ENCODE measurements at regions not wholly inside any gene's neighbourhood (a gene's known extent, or its start where the extent isn't known, plus 50 kb on each side); places are given as distances from the start of the nearest gene placed in this dataset.

DNA sequence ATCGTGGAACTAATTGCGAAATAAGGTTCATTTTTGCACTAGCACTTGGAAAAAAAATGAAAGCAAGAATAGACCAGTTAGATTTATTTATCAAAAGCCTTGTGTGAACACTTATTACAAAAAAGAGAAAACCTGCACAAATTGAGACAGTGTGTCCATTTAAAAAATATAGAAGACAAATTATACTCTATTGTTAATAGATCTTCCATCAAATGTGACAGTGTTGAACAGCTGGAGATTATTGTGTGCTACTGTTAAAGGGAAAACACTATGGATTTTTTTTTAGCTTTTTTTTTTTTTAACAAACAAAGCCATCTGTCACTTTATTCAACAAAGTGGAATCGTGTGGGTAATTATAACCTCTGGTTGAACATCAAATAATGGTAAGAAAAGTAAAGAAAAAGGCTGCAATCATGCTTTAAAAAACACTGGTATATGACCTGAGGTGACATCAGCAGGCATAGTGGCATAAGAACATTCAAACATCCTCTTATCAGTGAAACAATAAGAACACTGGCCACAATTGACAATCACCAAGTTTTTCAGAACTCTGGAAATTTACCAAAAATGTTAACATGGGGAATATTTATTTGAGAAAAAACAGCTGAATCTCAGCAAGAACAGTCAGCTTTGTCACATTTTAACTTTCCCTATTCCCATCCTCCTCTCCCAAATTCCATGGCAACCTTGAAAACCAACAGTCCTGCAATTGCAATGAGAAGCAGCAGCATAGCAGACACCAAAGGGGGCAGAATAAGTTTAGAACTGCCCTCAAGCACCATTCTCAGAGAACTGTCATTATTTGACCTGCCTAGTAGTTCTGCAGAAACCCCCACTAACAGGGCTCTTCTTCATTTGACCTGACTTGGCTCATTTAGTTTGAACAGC lies 442.3 kb upstream of the MON1B start:
- TF ChIP-seq GATA2 (IDR thresholded peaks at IDR 0.05; ENCODE audit: low read depth, low read length), result no peak
- no peak for TF ChIP-seq GATA3 (IDR thresholded peaks at IDR 0.05; ENCODE audit: low read depth, low read length)
